ENCODE measurements at regions not wholly inside any gene's neighbourhood (a gene's known extent, or its start where the extent isn't known, plus 50 kb on each side); places are given as distances from the start of the nearest gene placed in this dataset.

- WGBS, 2 donors = 42 to 58% methylated on average over 9 of the region's 10 CpGs
- intact Hi-C loops (cut with DNase I) = no loop called here
- Histone ChIP-seq H3K4me1 (peaks cover 0 to 20% of the 10 kb centered on the region in 2 donors), H3K27ac (no peak overlapping the region), H3K9me3 (no peaks in the 10 kb centered on the region), H3K4me3 (replicated peaks in 1 of 3) (no peak overlapping the region), H3K36me3 (no peaks in the 10 kb centered on the region), H3K27me3 (no peaks in the 10 kb centered on the region)
- DNase-seq = no peak
- no peak for TF ChIP-seq POLR2A (IDR thresholded peaks at IDR 0.05)
- TF ChIP-seq, protein P1, sequence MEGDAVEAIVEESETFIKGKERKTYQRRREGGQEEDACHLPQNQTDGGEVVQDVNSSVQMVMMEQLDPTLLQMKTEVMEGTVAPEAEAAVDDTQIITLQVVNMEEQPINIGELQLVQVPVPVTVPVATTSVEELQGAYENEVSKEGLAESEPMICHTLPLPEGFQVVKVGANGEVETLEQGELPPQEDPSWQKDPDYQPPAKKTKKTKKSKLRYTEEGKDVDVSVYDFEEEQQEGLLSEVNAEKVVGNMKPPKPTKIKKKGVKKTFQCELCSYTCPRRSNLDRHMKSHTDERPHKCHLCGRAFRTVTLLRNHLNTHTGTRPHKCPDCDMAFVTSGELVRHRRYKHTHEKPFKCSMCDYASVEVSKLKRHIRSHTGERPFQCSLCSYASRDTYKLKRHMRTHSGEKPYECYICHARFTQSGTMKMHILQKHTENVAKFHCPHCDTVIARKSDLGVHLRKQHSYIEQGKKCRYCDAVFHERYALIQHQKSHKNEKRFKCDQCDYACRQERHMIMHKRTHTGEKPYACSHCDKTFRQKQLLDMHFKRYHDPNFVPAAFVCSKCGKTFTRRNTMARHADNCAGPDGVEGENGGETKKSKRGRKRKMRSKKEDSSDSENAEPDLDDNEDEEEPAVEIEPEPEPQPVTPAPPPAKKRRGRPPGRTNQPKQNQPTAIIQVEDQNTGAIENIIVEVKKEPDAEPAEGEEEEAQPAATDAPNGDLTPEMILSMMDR (IDR thresholded peaks at IDR 0.05) = no peak
Measured at GRCh38 chr6:167685654-167686053, 141.1 kb upstream of the AFDN start.

DNA sequence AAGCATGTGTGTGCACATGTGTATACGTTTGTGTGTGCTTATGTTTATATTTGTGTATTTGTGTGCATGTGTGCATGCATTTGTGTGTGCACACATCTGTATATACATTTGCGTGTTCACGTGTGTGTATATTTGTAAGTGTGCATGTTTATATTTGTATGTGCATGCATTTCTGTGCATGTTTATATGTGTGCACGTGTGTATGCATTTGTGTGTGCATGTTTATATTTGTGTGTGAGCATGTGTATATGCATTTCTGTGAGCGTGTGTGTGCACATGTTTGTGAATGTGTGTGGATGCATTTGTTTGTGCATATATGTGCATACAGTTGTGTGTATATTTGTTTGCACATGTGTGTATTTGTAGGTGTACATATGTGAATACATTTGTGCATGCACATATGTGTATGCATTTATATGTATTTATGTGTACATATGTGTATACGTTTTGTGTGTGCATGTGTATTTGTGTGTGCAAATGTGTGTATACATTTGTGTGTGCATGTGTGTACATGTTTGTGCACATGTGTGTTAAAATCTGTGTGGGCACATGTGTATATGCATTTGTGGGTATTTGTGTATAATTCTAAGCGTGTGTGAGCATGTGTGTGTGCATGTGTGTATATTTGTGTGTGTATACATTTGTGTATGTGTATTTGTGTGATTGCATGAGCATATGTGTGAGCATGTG, 140.4 kb upstream of the AFDN start:
- Histone ChIP-seq H3K27ac (no peak overlapping the region), H3K4me1 (peaks cover 0 to 20% of the 10 kb centered on the region in 2 donors), H3K9me3 (no peaks in the 10 kb centered on the region), H3K36me3 (no peaks in the 10 kb centered on the region), H3K4me3 (replicated peaks in 1 of 3) (no peak overlapping the region), H3K27me3 (no peaks in the 10 kb centered on the region)
- intact Hi-C loops (cut with DNase I) = no loop called here
- DNase-seq = no peak
- TF ChIP-seq POLR2A (IDR thresholded peaks at IDR 0.05) = no peak
- TF ChIP-seq, protein P1 (IDR thresholded peaks at IDR 0.05) = no peak
- WGBS, 2 donors = 86 to 89% methylated on average over 7 of the region's 7 CpGs

GRCh38 chr6:167687116-167687725, 139.5 kb upstream of the AFDN start:
- Histone ChIP-seq H3K4me3 (replicated peaks in 1 of 3) (no peak overlapping the region), H3K27me3 (no peaks in the 10 kb centered on the region), H3K36me3 (no peaks in the 10 kb centered on the region), H3K4me1 (peaks cover 0 to 20% of the 10 kb centered on the region in 2 donors), H3K27ac (no peak overlapping the region), H3K9me3 (no peaks in the 10 kb centered on the region)
- no peak for TF ChIP-seq POLR2A (IDR thresholded peaks at IDR 0.05)
- TF ChIP-seq, protein P1 (IDR thresholded peaks at IDR 0.05) = no peak
- WGBS, 2 donors = 66 to 72% methylated on average over 16 to 18 of the region's 18 CpGs
- no peak for DNase-seq
- intact Hi-C loops (cut with DNase I) = no loop called here

DNA sequence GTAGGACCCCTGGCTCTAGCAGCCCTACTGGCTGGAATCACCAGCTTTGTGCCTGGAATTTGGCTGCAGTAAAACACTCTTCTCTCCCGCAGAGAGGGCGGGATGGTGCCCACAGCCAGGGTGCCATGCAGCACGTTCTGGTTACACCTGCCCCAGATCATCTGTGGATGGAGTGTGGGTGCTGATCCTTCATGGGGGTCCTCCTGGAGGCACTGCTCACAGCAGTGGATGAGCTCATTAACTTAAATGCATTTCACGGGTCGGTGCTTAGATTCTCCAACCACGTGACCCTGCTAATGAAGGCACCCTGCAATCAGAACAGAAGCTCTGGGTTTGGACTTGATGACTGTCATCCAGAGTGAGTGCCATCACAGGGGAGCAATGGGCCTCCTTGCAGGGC, 138.6 kb upstream of the AFDN start:
- WGBS, 2 donors = 82 to 90% methylated on average over 5 to 6 of the region's 6 CpGs
- Histone ChIP-seq H3K4me3 (replicated peaks in 1 of 3) (no peak overlapping the region), H3K27me3 (no peaks in the 10 kb centered on the region), H3K4me1 (peaks cover 0 to 15% of the 10 kb centered on the region in 2 donors), H3K9me3 (no peaks in the 10 kb centered on the region), H3K36me3 (no peaks in the 10 kb centered on the region), H3K27ac (no peak overlapping the region)
- no peak for TF ChIP-seq POLR2A (IDR thresholded peaks at IDR 0.05)
- TF ChIP-seq, protein P1 (IDR thresholded peaks at IDR 0.05) = no peak
- DNase-seq = no peak
- intact Hi-C loops (cut with DNase I) = no loop called here

DNA sequence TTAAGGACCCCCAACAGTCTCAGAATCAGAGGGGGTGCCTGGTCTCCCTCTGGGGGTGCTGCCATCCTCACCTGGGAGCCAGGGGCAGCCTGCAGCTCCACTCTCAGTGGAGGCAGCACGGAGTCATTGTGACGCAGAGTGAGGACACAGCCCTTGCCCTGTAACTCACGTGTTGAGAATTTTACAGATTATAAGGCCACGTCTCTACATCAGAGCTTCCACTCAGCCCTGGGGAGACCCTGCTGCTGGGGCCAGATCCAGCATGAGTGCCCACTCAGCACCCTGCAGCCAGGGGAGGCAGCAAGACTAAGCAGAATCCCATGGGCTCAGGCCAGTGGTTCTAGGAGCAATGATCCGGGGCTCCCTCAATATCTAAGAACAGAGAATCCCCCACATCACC, 137.4 kb upstream of the AFDN start:
- Histone ChIP-seq H3K36me3 (no peaks in the 10 kb centered on the region), H3K27me3 (no peaks in the 10 kb centered on the region), H3K27ac (no peak overlapping the region), H3K4me3 (replicated peaks in 1 of 3) (no peak overlapping the region), H3K4me1 (peaks cover 0 to 10% of the 10 kb centered on the region in 2 donors), H3K9me3 (no peaks in the 10 kb centered on the region)
- WGBS, 2 donors = 86% methylated on average over 4 of the region's 5 CpGs
- no peak for DNase-seq
- intact Hi-C loops (cut with DNase I) = no loop called here
- TF ChIP-seq, protein P1 (IDR thresholded peaks at IDR 0.05) = no peak
- no peak for TF ChIP-seq POLR2A (IDR thresholded peaks at IDR 0.05)

All from thyroid gland (tissue), 4 donors.